ENCODE measurements at regions not wholly inside any gene's neighbourhood (a gene's known extent, or its start where the extent isn't known, plus 50 kb on each side); places are given as distances from the start of the nearest gene placed in this dataset.

GRCh38 chr6:90967471-90967870, 380.6 kb upstream of the MAP3K7 start (continued):
- TF ChIP-seq EP300 (IDR thresholded peaks at IDR 0.05; ENCODE audit: borderline replicate concordance in 1 of 2, low read depth in 2 of 2, low read length in 2 of 2) (no peak), ZNF274 (IDR thresholded peaks at IDR 0.05; ENCODE audit: borderline replicate concordance, extremely low read depth, low read length) (no peak), TCF12 (IDR thresholded peaks at IDR 0.05; ENCODE audit: low read depth, low read length) (no peak)

Measured in H1 (cell line).